ENCODE measurements at regions not wholly inside any gene's neighbourhood (a gene's known extent, or its start where the extent isn't known, plus 50 kb on each side); places are given as distances from the start of the nearest gene placed in this dataset.

GRCh38 chr3:59115364-59116232 lies 65.8 kb upstream of the CFAP20DC start:
- intact Hi-C loops (cut with micrococcal nuclease): no loop called here

GRCh38 chr3:59107856-59108815 lies 58.3 kb upstream of the CFAP20DC start:
- intact Hi-C loops (cut with micrococcal nuclease): no loop called here

- intact Hi-C loops (cut with micrococcal nuclease): no loop called here
Measured at GRCh38 chr3:59106085-59106648, 56.3 kb upstream of the CFAP20DC start.

GRCh38 chr3:59103552-59103951 lies 53.7 kb upstream of the CFAP20DC start:
- intact Hi-C loops (cut with micrococcal nuclease): no loop called here

GRCh38 chr3:59101231-59101736 lies 51.5 kb upstream of the CFAP20DC start:
- intact Hi-C loops (cut with micrococcal nuclease): no loop called here
